ENCODE measurements at regions not wholly inside any gene's neighbourhood (a gene's known extent, or its start where the extent isn't known, plus 50 kb on each side); places are given as distances from the start of the nearest gene placed in this dataset.
"Not testable (repeated sequence)": the region's sequence is repeated elsewhere in the genome, so short reads cannot be mapped to it uniquely, and the experiment has no call there.

DNA sequence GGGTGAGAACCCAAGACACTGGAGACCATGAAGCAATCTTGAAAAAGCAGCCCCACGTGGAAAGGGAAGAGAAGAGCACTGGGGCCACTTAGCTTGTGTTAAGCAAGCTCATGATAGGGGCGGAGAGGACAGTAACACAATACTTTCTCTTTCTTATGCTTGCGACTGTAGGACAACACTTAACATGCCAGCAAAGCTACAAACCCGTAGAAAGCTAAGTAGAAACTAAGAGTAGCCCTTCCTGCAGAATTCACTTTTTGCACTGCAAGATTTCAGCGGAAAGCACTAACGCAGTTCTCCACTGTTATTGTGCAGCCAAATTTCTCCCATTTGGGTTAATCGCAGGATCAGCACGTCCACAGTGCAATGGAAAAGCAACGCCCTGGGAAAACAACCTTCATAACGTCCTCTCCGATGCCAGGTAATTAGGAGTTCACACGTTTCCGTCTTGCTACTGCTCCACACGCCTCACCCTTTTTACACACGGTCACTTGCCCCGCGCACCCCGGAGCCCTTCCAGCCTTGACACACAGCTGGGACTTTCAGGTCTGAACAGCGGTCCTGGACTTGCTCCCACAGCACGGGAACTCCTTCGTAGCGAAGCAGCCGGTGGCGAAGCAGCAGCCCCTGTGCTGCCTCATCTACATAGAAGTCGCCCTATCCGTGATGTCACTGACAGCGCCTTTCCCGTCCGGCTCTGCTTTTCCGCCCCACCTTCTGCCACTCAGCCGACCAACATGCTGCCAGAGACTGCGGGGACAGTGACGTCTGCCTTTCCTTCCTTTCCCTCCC is 148.6 kb downstream of the PPIAL4G start:
- in situ Hi-C loops (cut with MboI; ENCODE audit: low pct_unique_long_range_greater_than_20kb, low sequenced_read_pairs, unreplicated experiment), result no loop called here
- TF ChIP-seq, protein P1, sequence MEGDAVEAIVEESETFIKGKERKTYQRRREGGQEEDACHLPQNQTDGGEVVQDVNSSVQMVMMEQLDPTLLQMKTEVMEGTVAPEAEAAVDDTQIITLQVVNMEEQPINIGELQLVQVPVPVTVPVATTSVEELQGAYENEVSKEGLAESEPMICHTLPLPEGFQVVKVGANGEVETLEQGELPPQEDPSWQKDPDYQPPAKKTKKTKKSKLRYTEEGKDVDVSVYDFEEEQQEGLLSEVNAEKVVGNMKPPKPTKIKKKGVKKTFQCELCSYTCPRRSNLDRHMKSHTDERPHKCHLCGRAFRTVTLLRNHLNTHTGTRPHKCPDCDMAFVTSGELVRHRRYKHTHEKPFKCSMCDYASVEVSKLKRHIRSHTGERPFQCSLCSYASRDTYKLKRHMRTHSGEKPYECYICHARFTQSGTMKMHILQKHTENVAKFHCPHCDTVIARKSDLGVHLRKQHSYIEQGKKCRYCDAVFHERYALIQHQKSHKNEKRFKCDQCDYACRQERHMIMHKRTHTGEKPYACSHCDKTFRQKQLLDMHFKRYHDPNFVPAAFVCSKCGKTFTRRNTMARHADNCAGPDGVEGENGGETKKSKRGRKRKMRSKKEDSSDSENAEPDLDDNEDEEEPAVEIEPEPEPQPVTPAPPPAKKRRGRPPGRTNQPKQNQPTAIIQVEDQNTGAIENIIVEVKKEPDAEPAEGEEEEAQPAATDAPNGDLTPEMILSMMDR (IDR thresholded peaks at IDR 0.05; ENCODE audit: extremely low read depth, insufficient read depth, missing control alignments), result no peak

DNA sequence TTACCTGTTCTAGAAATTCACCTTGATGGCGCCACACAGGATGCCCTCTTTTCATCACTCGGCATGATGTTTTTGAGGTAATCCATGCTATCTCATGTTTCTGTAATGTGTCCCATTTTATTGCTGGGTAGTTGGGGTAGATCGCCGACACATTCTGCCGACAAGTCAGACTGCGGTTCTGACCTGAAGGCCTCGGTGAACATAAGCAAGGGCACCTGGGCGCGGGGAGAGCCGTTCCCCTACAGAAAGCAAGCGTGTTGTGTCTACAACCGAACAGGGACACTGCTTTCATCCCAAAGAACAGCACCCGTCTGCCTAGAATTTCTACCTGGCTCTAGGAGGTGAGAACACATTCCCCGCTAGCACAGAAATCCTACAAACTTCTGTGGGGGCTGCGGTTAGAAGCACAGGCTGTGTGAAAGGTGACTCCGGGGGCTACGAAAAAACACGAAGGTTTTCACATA is 149.2 kb downstream of the PPIAL4G start:
- no peak for DNase-seq (ENCODE audit: low spot score)
- in situ Hi-C loops (cut with MboI; ENCODE audit: low pct_unique_long_range_greater_than_20kb, low sequenced_read_pairs, unreplicated experiment), result no loop called here
- TF ChIP-seq, protein P1 (IDR thresholded peaks at IDR 0.05; ENCODE audit: extremely low read depth, insufficient read depth, missing control alignments), result no peak

More for the DNA sequence above, 148.6 kb downstream of the PPIAL4G start:
- peak; percentile 52 for DNase-seq (ENCODE audit: low spot score)

DNA sequence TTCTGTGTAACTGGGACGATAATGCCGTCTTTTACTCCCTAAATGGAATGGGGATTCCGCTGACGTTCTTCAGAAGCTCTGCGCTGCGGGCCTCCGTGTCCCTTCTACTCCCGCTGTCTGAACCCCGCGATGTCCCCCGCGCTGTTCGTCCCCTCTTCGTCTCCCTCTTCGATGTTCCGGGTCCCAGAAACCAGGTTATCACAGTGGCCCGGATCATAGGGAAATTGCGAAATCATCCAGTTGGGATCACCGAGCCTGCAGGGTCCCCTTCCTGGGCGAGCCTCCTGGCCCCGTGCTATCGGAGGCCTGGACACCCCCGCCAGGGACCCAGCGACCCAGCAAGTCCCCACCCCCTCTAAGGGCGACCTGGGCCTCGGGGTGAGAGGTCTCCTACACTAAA is 154.2 kb downstream of the PPIAL4G start:
- in situ Hi-C loops (cut with MboI; ENCODE audit: low pct_unique_long_range_greater_than_20kb, low sequenced_read_pairs, unreplicated experiment), result loop anchor here (10.0 kb wide), 1 partner anchor 54 kb away; no protein-coding TSS in a partner anchor
- TF ChIP-seq, protein P1 (IDR thresholded peaks at IDR 0.05; ENCODE audit: extremely low read depth, insufficient read depth, missing control alignments), result no peak
- DNase-seq (ENCODE audit: low spot score), result no peak

DNA sequence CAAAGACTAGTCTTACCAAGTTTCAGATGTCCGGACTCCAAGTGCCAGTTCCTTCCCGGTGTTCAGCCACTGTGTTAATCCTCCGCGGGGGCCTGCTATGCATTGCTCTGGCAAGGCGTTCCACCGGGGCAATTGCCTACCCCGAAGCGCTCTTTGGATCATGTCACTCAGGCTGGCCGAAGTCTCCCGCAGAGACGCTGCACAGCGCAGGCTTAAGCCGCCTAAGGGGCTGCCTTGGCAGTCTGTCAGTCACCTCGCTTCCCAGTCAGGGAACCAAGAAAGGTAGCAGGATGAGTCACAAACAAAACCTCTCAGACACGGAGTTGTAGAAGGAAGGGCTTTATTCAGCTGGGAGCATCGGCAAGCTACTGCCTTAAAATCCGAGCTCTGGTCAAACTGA is 158.1 kb downstream of the PPIAL4G start:
- in situ Hi-C loops (cut with MboI; ENCODE audit: low pct_unique_long_range_greater_than_20kb, low sequenced_read_pairs, unreplicated experiment), result loop anchor here (10.0 kb wide), 1 partner anchor 50 kb away; no protein-coding TSS in a partner anchor
- DNase-seq (ENCODE audit: low spot score), result not testable (repeated sequence)

DNA sequence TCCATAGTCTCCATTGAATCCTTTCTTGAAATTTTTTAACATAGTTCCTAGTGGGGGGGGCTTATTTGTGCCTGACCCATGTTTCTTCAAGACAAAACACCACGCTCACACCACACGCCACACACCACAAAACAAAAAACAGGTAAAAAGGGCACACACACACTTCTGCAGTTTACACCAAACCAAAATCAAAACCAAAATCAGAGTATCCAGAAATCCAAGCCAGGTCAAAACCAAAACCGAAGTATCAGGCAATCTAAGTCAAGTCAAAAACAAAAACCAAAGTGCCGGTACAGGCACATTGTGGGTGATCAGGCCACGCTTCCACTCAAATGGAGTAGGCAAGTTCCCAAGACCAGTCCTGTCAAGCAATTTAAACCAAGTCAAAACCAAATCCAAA is 158.6 kb downstream of the PPIAL4G start:
- DNase-seq (ENCODE audit: low spot score), result not testable (repeated sequence)
- in situ Hi-C loops (cut with MboI; ENCODE audit: low pct_unique_long_range_greater_than_20kb, low sequenced_read_pairs, unreplicated experiment), result loop anchor here (10.0 kb wide), 1 partner anchor 50 kb away; no protein-coding TSS in a partner anchor

DNA sequence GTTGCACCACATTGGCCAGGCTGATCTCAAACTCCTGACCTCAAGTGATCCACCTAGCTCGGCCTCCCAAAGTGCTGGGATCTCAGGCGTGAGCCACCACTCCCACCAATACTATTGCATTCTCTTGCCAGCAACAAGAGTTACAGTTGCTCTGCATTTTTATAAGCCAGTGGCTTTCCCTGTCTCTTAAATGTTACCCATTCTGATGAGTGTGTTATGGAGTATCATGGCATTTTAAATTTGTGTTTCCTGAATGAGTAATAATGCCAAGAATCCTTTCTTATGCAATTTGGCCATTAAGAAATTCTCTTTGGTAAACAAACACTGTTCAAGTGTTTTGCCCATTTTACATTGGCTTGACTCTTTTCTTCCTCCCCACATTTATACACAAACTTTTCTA is 163.0 kb downstream of the PPIAL4G start:
- not testable (repeated sequence) for DNase-seq (ENCODE audit: low spot score)
- in situ Hi-C loops (cut with MboI; ENCODE audit: low pct_unique_long_range_greater_than_20kb, low sequenced_read_pairs, unreplicated experiment), result loop anchor here (10.0 kb wide), 1 partner anchor 45 kb away; no protein-coding TSS in a partner anchor

DNA sequence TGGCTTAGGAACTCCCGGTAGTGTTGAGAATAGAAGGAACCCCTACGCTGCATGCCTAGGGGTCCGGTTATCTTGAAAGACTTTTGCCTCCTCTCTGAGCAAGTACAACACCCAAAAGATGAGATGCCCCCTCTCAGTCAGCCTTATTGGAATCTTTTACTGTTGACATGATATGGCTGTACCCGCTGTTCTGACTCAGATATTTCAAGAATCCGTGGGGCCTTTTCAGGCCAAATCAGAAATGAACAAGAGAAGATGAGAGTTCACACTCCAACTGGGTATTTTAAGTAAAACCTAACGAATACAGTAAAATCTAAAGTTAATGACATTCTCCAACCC is 164.2 kb downstream of the PPIAL4G start:
- in situ Hi-C loops (cut with MboI; ENCODE audit: low pct_unique_long_range_greater_than_20kb, low sequenced_read_pairs, unreplicated experiment), result no loop called here
- DNase-seq (ENCODE audit: low spot score), result no peak
- TF ChIP-seq, protein P1 (IDR thresholded peaks at IDR 0.05; ENCODE audit: extremely low read depth, insufficient read depth, missing control alignments), result no peak

DNA sequence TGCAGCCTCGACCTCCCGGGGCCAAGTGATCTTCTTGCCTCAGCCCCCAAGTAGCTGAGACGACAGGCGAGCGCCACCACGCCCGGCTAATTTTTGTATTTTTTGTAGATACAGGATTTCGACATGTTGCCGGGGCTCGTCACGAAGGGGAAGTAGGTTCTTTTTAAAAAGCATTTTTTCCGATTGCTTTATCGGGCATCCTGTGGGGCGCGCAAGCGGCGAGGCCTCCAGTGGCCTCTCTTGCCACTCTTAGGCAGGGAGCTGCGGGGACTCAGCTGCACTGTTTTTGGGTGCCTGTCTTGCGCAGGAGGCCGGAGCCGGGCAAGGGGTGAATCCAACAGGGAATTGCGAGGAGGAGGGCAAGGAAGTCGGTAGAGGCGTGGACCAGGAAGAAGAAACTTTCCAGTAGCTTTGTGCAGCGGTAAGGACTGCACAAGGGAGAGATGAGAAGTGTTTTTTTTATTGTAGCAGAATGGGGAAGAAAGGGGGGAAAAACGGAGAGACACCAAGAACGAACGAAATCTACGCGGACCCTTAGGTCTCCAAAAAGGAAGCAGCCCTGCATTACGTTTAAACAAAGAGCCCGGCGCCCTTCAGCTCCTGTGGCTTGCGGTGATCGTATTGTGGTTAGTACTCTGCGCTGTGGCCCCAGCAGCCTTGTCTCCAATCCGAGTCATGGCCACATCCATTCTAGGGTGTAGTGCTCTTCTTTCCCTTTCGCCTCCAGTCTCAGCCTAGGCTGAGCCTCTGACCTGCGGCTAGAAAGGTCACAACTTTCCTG is 164.8 kb downstream of the PPIAL4G start:
- in situ Hi-C loops (cut with MboI; ENCODE audit: low pct_unique_long_range_greater_than_20kb, low sequenced_read_pairs, unreplicated experiment), result no loop called here
- peak; percentile 72 for DNase-seq (ENCODE audit: low spot score)
- TF ChIP-seq, protein P1 (IDR thresholded peaks at IDR 0.05; ENCODE audit: extremely low read depth, insufficient read depth, missing control alignments), result no peak

Measured in GM13977 (cell line).